Cardiac muscle cell (in vitro differentiated cells and primary cell): ENCODE measurements at regions not wholly inside any gene's neighbourhood (a gene's known extent, or its start where the extent isn't known, plus 50 kb on each side); places are given as distances from the start of the nearest gene placed in this dataset.

ENCODE experiments used
- DNase-seq, 2 donors: peaks; one replicate each; pipeline versions ENCODE4 v3.0.0 to v3.0.0-alpha.2; 2010 to 2017; ENCODE audit warnings: low read depth in 1 of 2, low spot score in 1 of 2
- H3K27ac ChIP-seq: fragments of 200-600 bp; sonication (generic); 2 replicates; pipeline ENCODE4 v1.5.1; 2016
- H3K27me3 ChIP-seq: fragments of 200-600 bp; sonication (generic); 2 replicates; pipeline ENCODE4 v1.6.0; 2016; ENCODE audit warnings: control low read depth
- H3K36me3 ChIP-seq: fragments of 200-600 bp; sonication (generic); 2 replicates; pipeline ENCODE4 v1.5.1; 2016; ENCODE audit warnings: control low read depth
- H3K4me1 ChIP-seq: fragments of 200-600 bp; sonication (generic); 2 replicates; pipeline ENCODE4 v1.8.1; 2017; ENCODE audit warnings: low read depth, mild to moderate bottlenecking, mixed run types
- H3K4me3 ChIP-seq: fragments of 200-600 bp; sonication (generic); 2 replicates; pipeline ENCODE4 v1.5.1; 2016; ENCODE audit warnings: mild to moderate bottlenecking
- H3K9me3 ChIP-seq: fragments of 200-600 bp; sonication (generic); 2 replicates; pipeline ENCODE4 v1.5.1; 2017; ENCODE audit warnings: low read depth, mild to moderate bottlenecking, control low read depth
- CTCF ChIP-seq: IDR thresholded peaks from 2 replicates; pipeline ENCODE4 v1.5.1; 2012; ENCODE audit warnings: low read depth, mild to moderate bottlenecking, low read length

GRCh38 chr17:72056727-72057290 lies 64.0 kb upstream of the SOX9 start:
- no peak for TF ChIP-seq CTCF
- Histone ChIP-seq H3K4me1 (no peaks in the 10 kb centered on the region), H3K4me3 (no peak overlapping the region), H3K9me3 (no peaks in the 10 kb centered on the region), H3K27me3 (no peaks in the 10 kb centered on the region), H3K36me3 (no peaks in the 10 kb centered on the region), H3K27ac (no peak overlapping the region)
- DNase-seq: peak in 1 of 2 donors; percentile 46

- no peaks in the 10 kb centered on the region for H3K4me1 ChIP-seq
- no peaks in the 10 kb centered on the region for H3K36me3 ChIP-seq
- no peaks in the 10 kb centered on the region for H3K9me3 ChIP-seq
- TF ChIP-seq CTCF: no peak
- no peak for DNase-seq
- H3K4me3 ChIP-seq: no peak overlapping the region
- H3K27ac ChIP-seq: no peak overlapping the region
- no peaks in the 10 kb centered on the region for H3K27me3 ChIP-seq
Measured at GRCh38 chr17:72060084-72060483, 60.7 kb upstream of the SOX9 start.

- no peaks in the 10 kb centered on the region for H3K27me3 ChIP-seq
- TF ChIP-seq CTCF: no peak
Measured at GRCh38 chr17:72063262-72063661, 57.6 kb upstream of the SOX9 start.

GRCh38 chr17:72063756-72064450 lies 56.9 kb upstream of the SOX9 start:
- Histone ChIP-seq H3K27me3 (no peaks in the 10 kb centered on the region), H3K27ac (no peak overlapping the region), H3K4me3 (no peak overlapping the region), H3K4me1 (no peaks in the 10 kb centered on the region), H3K9me3 (no peaks in the 10 kb centered on the region), H3K36me3 (no peaks in the 10 kb centered on the region)
- DNase-seq: peak in 1 of 2 donors; percentile 4
- TF ChIP-seq CTCF: no peak

More at GRCh38 chr17:72063262-72063661, 57.6 kb upstream of the SOX9 start:
- Histone ChIP-seq H3K9me3 (no peaks in the 10 kb centered on the region), H3K36me3 (no peaks in the 10 kb centered on the region), H3K27ac (no peak overlapping the region), H3K4me1 (no peaks in the 10 kb centered on the region), H3K4me3 (no peak overlapping the region)
- DNase-seq: no peak

GRCh38 chr17:72064606-72065193 lies 56.1 kb upstream of the SOX9 start:
- TF ChIP-seq CTCF: no peak
- Histone ChIP-seq H3K4me3 (no peak overlapping the region), H3K27me3 (no peaks in the 10 kb centered on the region), H3K36me3 (no peaks in the 10 kb centered on the region), H3K27ac (no peak overlapping the region), H3K4me1 (no peaks in the 10 kb centered on the region), H3K9me3 (no peaks in the 10 kb centered on the region)
- no peak for DNase-seq
